GM19023 (cell line): ENCODE measurements at regions not wholly inside any gene's neighbourhood (a gene's known extent, or its start where the extent isn't known, plus 50 kb on each side); places are given as distances from the start of the nearest gene placed in this dataset.
"Not testable (repeated sequence)": the region's sequence is repeated elsewhere in the genome, so short reads cannot be mapped to it uniquely, and the experiment has no call there.

Experiments used
- ATAC-seq: cut with Tn5 transposase; IDR thresholded peaks from one replicate; pipeline ENCODE4 v1.9.1; 2021; ENCODE audit warnings: mild to moderate bottlenecking, moderate library complexity; ENCODE audit not compliant: unreplicated experiment

DNA sequence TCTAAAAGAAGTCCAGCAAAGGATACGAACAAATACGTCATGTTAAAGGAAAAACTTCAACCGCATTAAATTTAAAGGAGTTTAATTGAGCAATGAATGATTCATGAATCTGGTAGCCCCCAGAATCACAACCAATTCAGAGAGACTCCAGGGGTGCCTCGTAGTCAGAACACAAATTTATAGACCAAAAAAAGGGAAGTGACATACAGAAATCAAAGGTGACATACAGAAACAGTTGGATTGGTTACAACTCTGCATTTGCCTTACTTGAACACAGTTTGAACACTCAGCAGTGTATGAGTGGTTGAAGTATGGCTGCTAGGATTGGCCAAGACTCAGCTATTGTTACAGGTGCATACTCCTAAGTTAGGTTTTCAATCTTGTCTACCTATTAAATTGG lies 59.5 kb upstream of the SERP2 start:
- ATAC-seq, result not testable (repeated sequence)

DNA sequence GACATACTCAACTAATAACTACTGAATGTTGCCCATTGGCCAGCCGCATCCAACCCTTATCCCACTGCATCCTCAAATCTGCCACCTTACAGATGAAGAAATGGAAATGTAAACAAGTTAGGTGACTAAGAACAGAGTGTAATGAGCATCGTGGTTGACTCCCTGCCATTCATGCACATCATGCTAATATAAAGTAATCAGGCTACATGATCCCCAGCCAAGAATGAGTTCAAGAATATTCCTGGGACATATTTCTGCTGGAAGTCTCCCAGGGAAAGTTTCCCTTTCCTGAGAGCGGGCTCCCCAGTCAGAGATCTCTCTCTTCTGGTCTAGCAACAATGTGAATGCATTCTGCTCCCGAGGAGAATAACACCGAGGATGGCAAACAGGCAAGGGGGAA lies 55.9 kb upstream of the SERP2 start:
- no peak for ATAC-seq

DNA sequence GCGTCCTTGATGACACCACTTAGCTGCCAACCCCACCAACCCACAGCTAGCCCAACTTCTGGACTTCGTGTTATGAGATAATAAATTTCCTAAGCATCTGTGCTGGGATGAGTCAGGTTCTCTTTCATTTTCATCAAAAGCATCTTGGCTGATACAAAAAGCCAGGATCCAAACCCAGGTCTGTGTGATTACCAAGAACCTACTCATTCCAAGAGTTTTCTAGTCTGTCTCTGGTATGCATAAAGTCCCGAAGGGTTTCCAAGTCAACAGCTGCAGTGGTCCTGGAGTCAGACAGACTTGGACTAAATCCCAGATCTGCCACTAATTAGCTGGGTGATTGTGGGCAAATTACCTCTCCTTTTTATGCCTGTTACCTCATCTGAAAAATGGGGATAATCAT lies 55.5 kb upstream of the SERP2 start:
- ATAC-seq, result no peak

DNA sequence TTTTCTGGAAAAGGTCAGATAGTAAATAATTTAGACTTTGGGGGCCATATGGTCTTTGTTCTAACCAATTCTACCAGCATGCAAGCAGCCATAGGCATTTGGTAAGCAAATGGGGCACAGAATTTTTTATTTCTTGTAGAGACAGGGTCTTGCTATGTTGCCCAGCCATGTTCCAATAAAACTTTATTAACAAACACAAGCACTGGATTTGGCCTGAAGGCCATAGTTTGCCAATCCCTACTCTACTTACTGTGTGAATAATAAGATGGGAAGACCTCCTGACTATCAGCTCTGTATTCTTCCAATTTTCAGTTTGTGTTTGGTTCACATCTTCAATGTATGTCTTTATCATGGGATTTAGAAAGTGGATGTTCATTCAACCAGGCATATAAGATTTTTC lies 53.0 kb upstream of the SERP2 start:
- ATAC-seq, result no peak

DNA sequence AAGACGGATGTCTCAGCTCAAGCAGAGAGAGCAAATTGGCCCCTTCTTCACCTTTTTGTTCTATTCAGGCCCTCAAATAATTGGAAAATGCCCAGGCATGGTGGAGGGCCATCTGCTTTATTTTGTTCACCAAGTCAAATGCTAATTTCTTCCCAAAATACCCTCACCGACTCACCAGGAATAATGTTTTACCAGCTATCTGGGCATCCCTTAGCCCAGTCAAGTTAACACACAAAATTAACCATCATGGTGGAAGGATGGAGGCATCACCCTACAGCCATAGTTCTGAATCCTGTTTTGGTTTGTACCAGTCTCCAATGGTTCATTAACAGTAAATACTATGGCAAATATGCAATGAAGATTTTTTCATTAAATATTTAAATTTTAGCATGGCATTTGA lies 51.7 kb upstream of the SERP2 start:
- ATAC-seq, result no peak

DNA sequence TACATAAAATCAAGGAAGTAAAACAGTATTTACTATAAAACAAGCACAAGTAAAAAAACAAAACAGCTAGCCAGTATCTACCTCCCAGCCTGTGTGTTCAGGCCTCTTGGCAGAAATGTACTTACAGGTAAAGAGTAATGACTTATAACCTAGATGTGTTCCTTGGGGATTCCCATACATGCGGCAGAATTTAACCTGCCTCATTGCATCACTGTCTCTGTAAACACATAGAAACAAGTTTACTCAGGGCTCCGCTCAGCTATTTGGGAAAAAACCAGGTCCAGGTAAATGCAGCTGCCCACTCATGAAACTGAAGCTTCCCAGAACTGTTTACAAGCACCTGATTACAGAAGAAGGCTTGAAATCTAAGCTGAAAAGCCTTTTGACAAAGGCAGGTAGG lies 50.7 kb upstream of the SERP2 start:
- ATAC-seq, result no peak

DNA sequence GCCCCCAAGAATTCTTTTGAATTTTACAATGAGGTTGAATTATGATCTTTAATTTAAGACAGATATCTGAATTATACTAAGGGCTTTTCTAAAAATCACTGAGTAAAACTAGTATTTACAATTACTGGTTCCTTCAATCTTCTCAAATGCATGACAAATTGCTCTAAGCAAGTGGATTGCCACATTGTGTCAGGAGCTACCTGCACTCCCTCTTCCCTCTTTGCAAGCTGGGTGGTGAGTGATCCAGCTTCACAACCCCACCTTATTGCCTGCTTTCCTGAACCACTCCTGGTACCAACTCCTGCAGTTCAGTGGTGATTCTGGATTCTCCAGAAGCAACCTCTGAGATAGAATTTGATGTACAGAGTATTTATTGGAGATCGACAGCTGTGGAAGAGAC lies 49.9 kb upstream of the SERP2 start:
- ATAC-seq, result no peak
